Erythroblast (primary cell): ENCODE measurements at regions not wholly inside any gene's neighbourhood (a gene's known extent, or its start where the extent isn't known, plus 50 kb on each side); places are given as distances from the start of the nearest gene placed in this dataset.

Experiments used
- DNase-seq, 2 experiments: peaks; one replicate each; lab custom pipeline; 2025; lab: John Stamatoyannopoulos, UW
- GATA1 ChIP-seq: IDR thresholded peaks from 2 replicates; pipeline ENCODE4 v1.6.1; 2011; ENCODE audit warnings: low read depth, mild to moderate bottlenecking, control low read depth, low read length, moderate library complexity
- POLR2A ChIP-seq: IDR thresholded peaks from 2 replicates; pipeline ENCODE4 v1.6.1; 2011; ENCODE audit warnings: mild to moderate bottlenecking, low read length

- TF ChIP-seq POLR2A (no peak), GATA1 (no peak)
- DNase-seq: no peak
Observed at GRCh38 chr13:57409121-57409520, 222.4 kb upstream of the PCDH17 start.

- DNase-seq: no peak
- TF ChIP-seq POLR2A: no peak
- TF ChIP-seq GATA1: no peak
Observed at GRCh38 chr13:57409656-57410055, 221.9 kb upstream of the PCDH17 start.

GRCh38 chr13:57418067-57418677 is 213.4 kb upstream of the PCDH17 start:
- no peak for TF ChIP-seq POLR2A
- no peak for TF ChIP-seq GATA1

GRCh38 chr13:57424379-57424778 is 207.2 kb upstream of the PCDH17 start:
- TF ChIP-seq GATA1: no peak
- TF ChIP-seq POLR2A: no peak
- no peak for DNase-seq

More at GRCh38 chr13:57418067-57418677, 213.4 kb upstream of the PCDH17 start:
- no peak for DNase-seq

GRCh38 chr13:57425531-57425930 is 206.0 kb upstream of the PCDH17 start:
- TF ChIP-seq GATA1 (no peak), POLR2A (no peak)
- DNase-seq: no peak

GRCh38 chr13:57437587-57437986 is 194.0 kb upstream of the PCDH17 start:
- TF ChIP-seq POLR2A (no peak), GATA1 (no peak)

GRCh38 chr13:57438072-57438471 is 193.5 kb upstream of the PCDH17 start:
- DNase-seq: no peak
- TF ChIP-seq POLR2A (no peak), GATA1 (no peak)

More at GRCh38 chr13:57437587-57437986, 194.0 kb upstream of the PCDH17 start:
- no peak for DNase-seq

- no peak for TF ChIP-seq POLR2A
- TF ChIP-seq GATA1: no peak
- no peak for DNase-seq
Observed at GRCh38 chr13:57443494-57443893, 188.1 kb upstream of the PCDH17 start.

- TF ChIP-seq GATA1 (no peak), POLR2A (no peak)
- no peak for DNase-seq
Observed at GRCh38 chr13:57450356-57450755, 181.2 kb upstream of the PCDH17 start.

- no peak for DNase-seq
- TF ChIP-seq GATA1 (no peak), POLR2A (no peak)
Observed at GRCh38 chr13:57452228-57452627, 179.3 kb upstream of the PCDH17 start.

GRCh38 chr13:57470491-57470890 is 161.1 kb upstream of the PCDH17 start:
- no peak for TF ChIP-seq POLR2A
- TF ChIP-seq GATA1: no peak

GRCh38 chr13:57491318-57491717 is 140.2 kb upstream of the PCDH17 start:
- TF ChIP-seq POLR2A (no peak), GATA1 (no peak)
- no peak for DNase-seq

More at GRCh38 chr13:57470491-57470890, 161.1 kb upstream of the PCDH17 start:
- DNase-seq: no peak

- DNase-seq: no peak
- TF ChIP-seq POLR2A (no peak), GATA1 (no peak)
Observed at GRCh38 chr13:57507752-57508463, 123.6 kb upstream of the PCDH17 start.

GRCh38 chr13:57511603-57512002 is 119.9 kb upstream of the PCDH17 start:
- no peak for DNase-seq
- no peak for TF ChIP-seq POLR2A
- no peak for TF ChIP-seq GATA1
